Smooth muscle cell (in vitro differentiated cells): ENCODE measurements at regions not wholly inside any gene's neighbourhood (a gene's known extent, or its start where the extent isn't known, plus 50 kb on each side); places are given as distances from the start of the nearest gene placed in this dataset.
"Not testable (repeated sequence)": the region's sequence is repeated elsewhere in the genome, so short reads cannot be mapped to it uniquely, and the experiment has no call there.

Experiments
- DNase-seq: peaks from one replicate; lab custom pipeline; 2025; ENCODE audit not compliant: unreplicated experiment; lab: John Stamatoyannopoulos, UW
- H2AFZ ChIP-seq: fragments of 200-600 bp; sonication (generic); 2 replicates; pipeline ENCODE4 v1.6.0; 2016; ENCODE audit warnings: antibody characterized with exemption, low read depth, mild to moderate bottlenecking
- H3F3A ChIP-seq: fragments of 200-600 bp; sonication (generic); 2 replicates; pipeline ENCODE4 v1.6.0; 2017; ENCODE audit warnings: antibody characterized with exemption, low read depth
- H3K27ac ChIP-seq: fragments of 200-600 bp; sonication (generic); 2 replicates; pipeline ENCODE4 v1.5.1; 2016; ENCODE audit warnings: low read depth, mild to moderate bottlenecking
- H3K27me3 ChIP-seq: fragments of 200-600 bp; sonication (generic); 2 replicates; pipeline ENCODE4 v1.6.1; 2016; ENCODE audit warnings: low read depth, mild to moderate bottlenecking
- H3K36me3 ChIP-seq: fragments of 200-600 bp; sonication (generic); 2 replicates; pipeline ENCODE4 v1.5.1; 2016; ENCODE audit warnings: low read depth
- H3K4me1 ChIP-seq: fragments of 200-600 bp; sonication (generic); 2 replicates; pipeline ENCODE4 v1.5.1; 2016; ENCODE audit warnings: low read depth
- H3K4me2 ChIP-seq: fragments of 200-600 bp; sonication (generic); 2 replicates; pipeline ENCODE4 v1.6.0; 2016; ENCODE audit warnings: mild to moderate bottlenecking
- H3K4me3 ChIP-seq: fragments of 200-600 bp; sonication (generic); 2 replicates; pipeline ENCODE4 v1.5.1; 2016; ENCODE audit warnings: mild to moderate bottlenecking
- H3K79me2 ChIP-seq: fragments of 200-600 bp; sonication (generic); 2 replicates; pipeline ENCODE4 v1.6.0; 2016; ENCODE audit warnings: low read depth, mild to moderate bottlenecking
- H3K9ac ChIP-seq: fragments of 200-600 bp; sonication (generic); 2 replicates; pipeline ENCODE4 v1.6.0; 2016; ENCODE audit warnings: low read depth
- H3K9me3 ChIP-seq: fragments of 200-600 bp; sonication (generic); replicated peaks from 2 replicates; pipeline ENCODE4 v1.5.1; 2016; ENCODE audit warnings: low read depth
- H4K20me1 ChIP-seq: fragments of 200-600 bp; sonication (generic); 2 replicates; pipeline ENCODE4 v1.6.0; 2016; ENCODE audit warnings: low read depth
- CTCF ChIP-seq: fragments of 200-600 bp; sonication (generic); IDR thresholded peaks from 2 replicates; pipeline ENCODE4 v1.5.1; 2017; ENCODE audit warnings: borderline replicate concordance, mild to moderate bottlenecking, antibody characterized with exemption; ENCODE audit not compliant: insufficient read depth, poor library complexity, severe bottlenecking
- WGBS: methylation state at CpG from one replicate; pipeline ENCODE4 v1.1.7; 2016; ENCODE audit warnings: low lambda C conversion rate; 5-methylcytosine and 5-hydroxymethylcytosine counted together

DNA sequence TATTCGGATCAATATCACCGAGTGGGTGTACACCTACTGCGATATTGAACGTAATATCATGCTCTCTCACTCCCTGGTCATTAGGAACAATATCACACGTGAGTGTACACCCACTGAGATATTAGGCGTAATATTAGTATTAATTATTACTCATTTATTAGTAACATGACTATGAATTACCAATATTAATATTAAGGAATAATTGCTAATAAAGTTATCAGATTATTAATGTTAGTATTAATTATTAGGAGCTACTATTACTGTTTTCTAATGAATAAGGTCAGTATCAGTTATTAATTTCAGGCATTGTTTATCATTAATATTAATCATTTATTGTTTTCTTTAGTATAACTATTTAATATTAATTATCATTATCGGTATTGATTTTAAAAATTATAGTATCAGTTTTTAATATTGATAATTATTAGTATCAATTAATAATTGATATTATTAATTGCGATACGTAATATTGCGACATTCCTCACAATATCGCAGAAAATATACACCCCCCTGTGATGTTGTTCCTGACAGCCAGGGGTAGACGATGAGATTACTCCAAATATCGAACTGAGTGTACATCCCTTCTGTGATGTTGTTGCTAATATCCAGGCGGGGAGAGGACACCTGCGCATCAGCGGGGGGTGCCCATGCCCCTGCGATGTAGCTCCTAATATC is 84.2 kb downstream of the DAPL1 start:
- no peaks in the 10 kb centered on the region for H4K20me1 ChIP-seq
- H3F3A ChIP-seq: no peaks in the 10 kb centered on the region
- H3K4me3 ChIP-seq: no peak overlapping the region
- TF ChIP-seq CTCF: no peak
- WGBS: 92% methylated on average over 17 of the region's 17 CpGs
- no peak overlapping the region for H3K4me2 ChIP-seq
- no peaks in the 10 kb centered on the region for H3K36me3 ChIP-seq
- no peaks in the 10 kb centered on the region for H3K27me3 ChIP-seq
- DNase-seq: no peak
- H3K79me2 ChIP-seq: no peaks in the 10 kb centered on the region
- H3K27ac ChIP-seq: no peak overlapping the region
- H3K9ac ChIP-seq: no peak overlapping the region
- no peaks in the 10 kb centered on the region for H3K9me3 ChIP-seq
- H2AFZ ChIP-seq: no peak overlapping the region
- H3K4me1 ChIP-seq: no peaks in the 10 kb centered on the region

GRCh38 chr2:158882297-158882696 is 86.1 kb upstream of the TANC1 start:
- Histone ChIP-seq H3K4me3 (no peak overlapping the region), H3K9ac (no peak overlapping the region), H3K36me3 (no peaks in the 10 kb centered on the region), H3K27me3 (no peaks in the 10 kb centered on the region), H3K4me1 (no peaks in the 10 kb centered on the region), H4K20me1 (no peaks in the 10 kb centered on the region), H3K27ac (no peak overlapping the region), H3K9me3 (no peaks in the 10 kb centered on the region), H2AFZ (no peak overlapping the region), H3F3A (no peaks in the 10 kb centered on the region), H3K4me2 (no peak overlapping the region), H3K79me2 (no peaks in the 10 kb centered on the region)
- DNase-seq: no peak
- 55% methylated on average over 8 of the region's 8 CpGs for WGBS
- TF ChIP-seq CTCF: no peak

GRCh38 chr2:158884552-158884951 is 83.9 kb upstream of the TANC1 start:
- H3K4me1 ChIP-seq, H3K9ac ChIP-seq, H4K20me1 ChIP-seq, H3K4me2 ChIP-seq, H3K4me3 ChIP-seq, H3K36me3 ChIP-seq, H3F3A ChIP-seq, H3K27me3 ChIP-seq, H3K79me2 ChIP-seq, DNase-seq, H2AFZ ChIP-seq, H3K9me3 ChIP-seq: not testable (repeated sequence)
- WGBS: 86% methylated on average over 3 of the region's 3 CpGs
- peak overlapping the region; percentile 73 for H3K27ac ChIP-seq

- H2AFZ ChIP-seq, H3F3A ChIP-seq, DNase-seq, H3K27me3 ChIP-seq, H3K9ac ChIP-seq, H3K4me3 ChIP-seq, H3K9me3 ChIP-seq, H3K4me1 ChIP-seq, H4K20me1 ChIP-seq, H3K79me2 ChIP-seq, H3K4me2 ChIP-seq, H3K36me3 ChIP-seq: not testable (repeated sequence)
- WGBS: 68% methylated on average over 8 of the region's 8 CpGs
- peak overlapping the region; percentile 73 for H3K27ac ChIP-seq
Observed at GRCh38 chr2:158885018-158885678, 83.3 kb upstream of the TANC1 start.

GRCh38 chr2:158885679-158886050 is 82.8 kb upstream of the TANC1 start:
- H3K36me3 ChIP-seq, H3K79me2 ChIP-seq, H2AFZ ChIP-seq, H3K4me2 ChIP-seq, H3K9me3 ChIP-seq, H3K9ac ChIP-seq, DNase-seq, H3K4me1 ChIP-seq, H3K27me3 ChIP-seq, H3F3A ChIP-seq, H4K20me1 ChIP-seq, H3K4me3 ChIP-seq: not testable (repeated sequence)
- peak overlapping the region; percentile 73 for H3K27ac ChIP-seq
- WGBS: 62% methylated on average over 10 of the region's 10 CpGs
